ENCODE measurements at regions not wholly inside any gene's neighbourhood (a gene's known extent, or its start where the extent isn't known, plus 50 kb on each side); places are given as distances from the start of the nearest gene placed in this dataset.

- TF ChIP-seq, protein P1, sequence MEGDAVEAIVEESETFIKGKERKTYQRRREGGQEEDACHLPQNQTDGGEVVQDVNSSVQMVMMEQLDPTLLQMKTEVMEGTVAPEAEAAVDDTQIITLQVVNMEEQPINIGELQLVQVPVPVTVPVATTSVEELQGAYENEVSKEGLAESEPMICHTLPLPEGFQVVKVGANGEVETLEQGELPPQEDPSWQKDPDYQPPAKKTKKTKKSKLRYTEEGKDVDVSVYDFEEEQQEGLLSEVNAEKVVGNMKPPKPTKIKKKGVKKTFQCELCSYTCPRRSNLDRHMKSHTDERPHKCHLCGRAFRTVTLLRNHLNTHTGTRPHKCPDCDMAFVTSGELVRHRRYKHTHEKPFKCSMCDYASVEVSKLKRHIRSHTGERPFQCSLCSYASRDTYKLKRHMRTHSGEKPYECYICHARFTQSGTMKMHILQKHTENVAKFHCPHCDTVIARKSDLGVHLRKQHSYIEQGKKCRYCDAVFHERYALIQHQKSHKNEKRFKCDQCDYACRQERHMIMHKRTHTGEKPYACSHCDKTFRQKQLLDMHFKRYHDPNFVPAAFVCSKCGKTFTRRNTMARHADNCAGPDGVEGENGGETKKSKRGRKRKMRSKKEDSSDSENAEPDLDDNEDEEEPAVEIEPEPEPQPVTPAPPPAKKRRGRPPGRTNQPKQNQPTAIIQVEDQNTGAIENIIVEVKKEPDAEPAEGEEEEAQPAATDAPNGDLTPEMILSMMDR (IDR thresholded peaks at IDR 0.05): no peak
- TF ChIP-seq POLR2AphosphoS5 (IDR thresholded peaks at IDR 0.05) (no peak), EP300 (IDR thresholded peaks at IDR 0.05; ENCODE audit: low read depth) (no peak)
Measured at GRCh38 chr2:12857891-12858290, 141.2 kb downstream of the TRIB2 start.
